A673 (cell line): ENCODE measurements at regions not wholly inside any gene's neighbourhood (a gene's known extent, or its start where the extent isn't known, plus 50 kb on each side); places are given as distances from the start of the nearest gene placed in this dataset.

Experiments
- BruUV-seq: library from RNA; stranded (reverse); fragments of 400-500 nt; replicated peaks from 2 replicates; lab custom pipeline; 2021; lab: Mats Ljungman, UMichigan
- CTCF ChIA-PET: fragments of 300-600 bp; sonication (Branson Sonifier 250); formaldehyde crosslinking; loops from one replicate; lab custom pipeline; 2022; ENCODE audit warnings: antibody characterized with exemption; lab: Charles Lee
- POLR2A ChIA-PET: fragments of 300-600 bp; sonication (Branson Sonifier 250); formaldehyde crosslinking; loops from one replicate; lab custom pipeline; 2022; ENCODE audit warnings: antibody characterized with exemption; ENCODE audit not compliant: low non-redundant PET; lab: Charles Lee
- DNase-seq: peaks from one replicate; pipeline ENCODE4 v3.0.0-alpha.2; 2015; ENCODE audit warnings: low spot score
- H3K27ac ChIP-seq: fragments of 200-600 bp; sonication (generic); 2 replicates; pipeline ENCODE4 v1.5.1; 2016; ENCODE audit warnings: mixed run types, low read depth, mild to moderate bottlenecking, mixed read lengths, antibody characterized with exemption, low read length; ENCODE audit not compliant: poor library complexity, severe bottlenecking
- H3K27me3 ChIP-seq: fragments of 200-600 bp; sonication (generic); replicated peaks from 2 replicates; pipeline ENCODE4 v1.6.1; 2017; ENCODE audit warnings: mixed run types, low read depth, mild to moderate bottlenecking, mixed read lengths, antibody characterized with exemption, low read length; ENCODE audit not compliant: insufficient read depth, poor library complexity
- H3K36me3 ChIP-seq: fragments of 200-600 bp; sonication (generic); 2 replicates; pipeline ENCODE4 v1.6.1; 2016; ENCODE audit warnings: mixed run types, mild to moderate bottlenecking, mixed read lengths, antibody characterized with exemption, low read length; ENCODE audit not compliant: insufficient read depth, poor library complexity, severe bottlenecking
- H3K4me1 ChIP-seq: fragments of 200-600 bp; sonication (generic); 2 replicates; pipeline ENCODE4 v1.6.1; 2017; ENCODE audit warnings: mixed run types, mild to moderate bottlenecking, mixed read lengths, antibody characterized with exemption, low read length; ENCODE audit not compliant: insufficient read depth, poor library complexity, severe bottlenecking
- H3K4me3 ChIP-seq: fragments of 200-600 bp; sonication (generic); 2 replicates; pipeline ENCODE4 v1.5.1; 2016; ENCODE audit warnings: low read depth, mixed run types, mild to moderate bottlenecking, mixed read lengths, low read length; ENCODE audit not compliant: poor library complexity, severe bottlenecking
- H3K9me3 ChIP-seq: fragments of 200-600 bp; sonication (generic); 2 replicates; pipeline ENCODE4 v1.6.1; 2016; ENCODE audit warnings: mixed run types, low read depth, mild to moderate bottlenecking, mixed read lengths, antibody characterized with exemption, low read length; ENCODE audit not compliant: poor library complexity, severe bottlenecking
- EZH2 ChIP-seq: fragments of 200-600 bp; sonication (generic); IDR thresholded peaks from 2 replicates; pipeline ENCODE4 v1.6.1; 2017; ENCODE audit warnings: borderline replicate concordance, low read depth, mild to moderate bottlenecking, mixed read lengths, antibody characterized with exemption, low read length; ENCODE audit not compliant: poor library complexity, severe bottlenecking
- intact Hi-C: fragments of 100-400 bp; cut with micrococcal nuclease; formaldehyde crosslinking; loops from one replicate; pipeline ENCODE4 v1.10.0; 2022; ENCODE audit not compliant: unreplicated experiment
- TF ChIP-seq, protein P1 (sequence below): fragments of 300-800, 200-600 bp; sonication (generic); conservative IDR thresholded peaks from 2 replicates; pipeline ENCODE4 v1.5.1; 2017; ENCODE audit warnings: low read depth, mild to moderate bottlenecking, antibody characterized with exemption, low read length, moderate library complexity, mixed read lengths

DNA sequence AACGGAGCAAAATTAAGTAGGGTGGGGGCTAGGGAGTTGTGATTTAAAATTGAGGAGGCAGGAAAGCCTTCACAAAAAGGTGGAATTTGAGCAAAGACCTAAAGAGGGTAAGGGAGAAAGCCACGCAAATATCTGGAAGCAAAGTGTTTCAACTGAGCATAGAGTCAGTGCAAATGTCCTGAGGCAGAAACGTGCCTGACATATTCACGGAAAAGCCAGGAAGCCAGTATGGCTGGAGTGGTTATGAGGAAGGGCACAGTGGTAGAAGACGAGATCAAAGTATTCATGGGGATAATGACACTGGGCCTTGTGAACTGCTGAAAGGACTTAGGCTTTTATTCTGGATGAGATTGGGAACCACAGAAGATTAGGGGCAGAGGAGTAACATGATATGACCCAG is 268.4 kb downstream of the MAN2A1 start:
- H3K27me3 ChIP-seq: no peaks in the 10 kb centered on the region

GRCh38 chr5:109959652-109960051 is 269.9 kb downstream of the MAN2A1 start:
- ChIA-PET POLR2A (no interaction called here), CTCF (no interaction called here)
- intact Hi-C loops: loop anchor here (1.0 kb wide), 1 partner anchor 349 kb away; no protein-coding TSS in a partner anchor
- H3K27ac ChIP-seq: no peak overlapping the region
- H3K4me3 ChIP-seq: no peak overlapping the region
- DNase-seq: no peak
- no TSS peak for BruUV-seq
- no peaks in the 10 kb centered on the region for H3K27me3 ChIP-seq
- H3K36me3 ChIP-seq: no peaks in the 10 kb centered on the region
- no peak for TF ChIP-seq EZH2
- TF ChIP-seq, protein P1, sequence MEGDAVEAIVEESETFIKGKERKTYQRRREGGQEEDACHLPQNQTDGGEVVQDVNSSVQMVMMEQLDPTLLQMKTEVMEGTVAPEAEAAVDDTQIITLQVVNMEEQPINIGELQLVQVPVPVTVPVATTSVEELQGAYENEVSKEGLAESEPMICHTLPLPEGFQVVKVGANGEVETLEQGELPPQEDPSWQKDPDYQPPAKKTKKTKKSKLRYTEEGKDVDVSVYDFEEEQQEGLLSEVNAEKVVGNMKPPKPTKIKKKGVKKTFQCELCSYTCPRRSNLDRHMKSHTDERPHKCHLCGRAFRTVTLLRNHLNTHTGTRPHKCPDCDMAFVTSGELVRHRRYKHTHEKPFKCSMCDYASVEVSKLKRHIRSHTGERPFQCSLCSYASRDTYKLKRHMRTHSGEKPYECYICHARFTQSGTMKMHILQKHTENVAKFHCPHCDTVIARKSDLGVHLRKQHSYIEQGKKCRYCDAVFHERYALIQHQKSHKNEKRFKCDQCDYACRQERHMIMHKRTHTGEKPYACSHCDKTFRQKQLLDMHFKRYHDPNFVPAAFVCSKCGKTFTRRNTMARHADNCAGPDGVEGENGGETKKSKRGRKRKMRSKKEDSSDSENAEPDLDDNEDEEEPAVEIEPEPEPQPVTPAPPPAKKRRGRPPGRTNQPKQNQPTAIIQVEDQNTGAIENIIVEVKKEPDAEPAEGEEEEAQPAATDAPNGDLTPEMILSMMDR: peak; percentile 17; the same call in 1 of the 2 replicates
- no peaks in the 10 kb centered on the region for H3K9me3 ChIP-seq
- H3K4me1 ChIP-seq: peaks cover 13% of the 10 kb centered on the region

More for the DNA sequence above, 268.4 kb downstream of the MAN2A1 start:
- Histone ChIP-seq H3K9me3 (no peaks in the 10 kb centered on the region), H3K36me3 (no peaks in the 10 kb centered on the region), H3K27ac (no peak overlapping the region), H3K4me3 (no peak overlapping the region), H3K4me1 (peaks cover 9% of the 10 kb centered on the region)
- intact Hi-C loops: no loop called here
- ChIA-PET CTCF (no interaction called here), POLR2A (no interaction called here)
- BruUV-seq: no TSS peak
- TF ChIP-seq, protein P1: no peak
- no peak for TF ChIP-seq EZH2
- no peak for DNase-seq

DNA sequence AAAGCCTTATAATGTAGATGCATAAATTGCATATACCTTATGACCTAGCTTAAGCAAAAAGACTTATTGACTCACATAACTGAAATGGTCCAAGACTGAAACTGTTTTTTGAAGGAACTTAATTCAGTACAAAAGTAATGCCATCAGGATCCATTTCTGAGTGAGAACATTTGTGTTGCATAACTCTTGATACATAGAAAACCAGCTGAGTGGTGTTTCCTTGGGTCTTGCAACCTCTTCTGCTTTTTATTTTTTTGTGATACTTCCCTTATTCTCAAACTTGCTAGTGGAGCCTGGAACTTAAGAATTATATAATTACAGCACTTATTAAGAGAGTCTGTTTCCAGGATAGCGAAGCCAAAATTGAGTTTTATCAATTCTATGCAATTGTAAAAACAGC is 272.0 kb downstream of the MAN2A1 start:
- BruUV-seq: no TSS peak
- H3K4me1 ChIP-seq: peaks cover 13% of the 10 kb centered on the region
- H3K9me3 ChIP-seq: no peaks in the 10 kb centered on the region

More for the DNA sequence above, 272.0 kb downstream of the MAN2A1 start:
- no peak for DNase-seq
- Histone ChIP-seq H3K4me3 (no peak overlapping the region), H3K36me3 (no peaks in the 10 kb centered on the region), H3K27me3 (no peaks in the 10 kb centered on the region), H3K27ac (no peak overlapping the region)
- CTCF ChIA-PET: no interaction called here
- POLR2A ChIA-PET: no interaction called here
- TF ChIP-seq, protein P1: no peak
- TF ChIP-seq EZH2: no peak
- intact Hi-C loops: no loop called here
